ENCODE measurements at regions not wholly inside any gene's neighbourhood (a gene's known extent, or its start where the extent isn't known, plus 50 kb on each side); places are given as distances from the start of the nearest gene placed in this dataset.

- no peak overlapping the region for H3K4me3 ChIP-seq (ENCODE audit: low read depth, low read length)
- TF ChIP-seq CTCF (IDR thresholded peaks at IDR 0.05; ENCODE audit: low read depth, low read length, missing control alignments), result no peak
- DNase-seq (ENCODE audit: low read depth), result no peak
- in situ Hi-C loops (cut with HindIII; ENCODE audit: low sequenced_read_pairs), result no loop called here
Measured at GRCh38 chr11:110939471-110939870, 227.2 kb upstream of the ARHGAP20 start.

- no peak for DNase-seq (ENCODE audit: low read depth)
- TF ChIP-seq CTCF (IDR thresholded peaks at IDR 0.05; ENCODE audit: low read depth, low read length, missing control alignments), result no peak
- no peak overlapping the region for H3K4me3 ChIP-seq (ENCODE audit: low read depth, low read length)
- in situ Hi-C loops (cut with HindIII; ENCODE audit: low sequenced_read_pairs), result no loop called here
Measured at GRCh38 chr11:110935018-110935640, 222.9 kb upstream of the ARHGAP20 start.

GRCh38 chr11:110929129-110929528 lies 216.9 kb upstream of the ARHGAP20 start:
- H3K4me3 ChIP-seq (ENCODE audit: low read depth, low read length), result no peak overlapping the region
- no peak for DNase-seq (ENCODE audit: low read depth)
- in situ Hi-C loops (cut with HindIII; ENCODE audit: low sequenced_read_pairs), result no loop called here
- no peak for TF ChIP-seq CTCF (IDR thresholded peaks at IDR 0.05; ENCODE audit: low read depth, low read length, missing control alignments)

DNA sequence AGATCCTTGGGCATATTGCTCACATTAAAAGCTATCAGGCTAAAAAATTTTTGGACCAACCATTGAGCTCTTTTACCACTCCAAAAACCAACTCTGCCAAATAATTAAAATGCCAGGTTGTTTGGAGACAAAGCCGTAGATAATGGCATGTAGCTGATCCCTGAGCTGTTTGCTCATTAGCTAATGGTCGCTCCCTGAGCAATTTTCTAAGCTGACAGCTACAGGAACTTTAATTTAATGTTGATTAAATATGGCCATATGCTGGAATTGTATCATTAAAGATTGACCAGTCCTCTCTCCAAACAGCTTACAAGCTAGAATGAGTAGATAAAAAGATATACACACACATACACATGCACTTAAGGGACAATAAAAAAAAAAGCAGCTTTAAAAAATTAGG lies 216.2 kb upstream of the ARHGAP20 start:
- no peak overlapping the region for H3K4me3 ChIP-seq (ENCODE audit: low read depth, low read length)
- in situ Hi-C loops (cut with HindIII; ENCODE audit: low sequenced_read_pairs), result no loop called here
- DNase-seq (ENCODE audit: low read depth), result no peak
- TF ChIP-seq CTCF (IDR thresholded peaks at IDR 0.05; ENCODE audit: low read depth, low read length, missing control alignments), result no peak

GRCh38 chr11:110921742-110922521 lies 209.7 kb upstream of the ARHGAP20 start:
- in situ Hi-C loops (cut with HindIII; ENCODE audit: low sequenced_read_pairs), result no loop called here
- peak; percentile 70 for DNase-seq (ENCODE audit: low read depth)

More at GRCh38 chr11:110921742-110922521, 209.7 kb upstream of the ARHGAP20 start:
- no peak for TF ChIP-seq CTCF (IDR thresholded peaks at IDR 0.05; ENCODE audit: low read depth, low read length, missing control alignments)
- H3K4me3 ChIP-seq (ENCODE audit: low read depth, low read length), result no peak overlapping the region
